ENCODE measurements at regions not wholly inside any gene's neighbourhood (a gene's known extent, or its start where the extent isn't known, plus 50 kb on each side); places are given as distances from the start of the nearest gene placed in this dataset.
"Not testable (repeated sequence)": the region's sequence is repeated elsewhere in the genome, so short reads cannot be mapped to it uniquely, and the experiment has no call there.

DNA sequence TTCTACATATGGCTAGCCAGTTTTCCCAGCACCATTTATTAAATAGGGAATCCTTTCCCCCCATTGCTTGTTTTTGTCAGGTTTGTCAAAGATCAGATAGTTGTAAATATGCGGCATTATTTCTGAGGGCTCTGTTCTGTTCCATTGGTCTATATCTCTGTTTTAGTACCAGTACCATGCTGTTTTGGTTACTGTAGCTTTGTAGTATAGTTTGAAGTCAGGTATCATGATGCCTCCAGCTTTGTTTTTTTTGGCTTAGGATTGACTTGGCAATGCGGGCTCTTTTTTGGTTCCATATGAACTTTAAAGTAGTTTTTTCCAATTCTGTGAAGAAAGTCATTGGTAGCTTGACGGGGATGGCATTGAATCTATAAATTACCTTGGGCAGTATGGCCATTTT, 60.0 kb upstream of the GPC3 start:
- not testable (repeated sequence) for DNase-seq (ENCODE audit: low read depth in 3 of 3)

DNA sequence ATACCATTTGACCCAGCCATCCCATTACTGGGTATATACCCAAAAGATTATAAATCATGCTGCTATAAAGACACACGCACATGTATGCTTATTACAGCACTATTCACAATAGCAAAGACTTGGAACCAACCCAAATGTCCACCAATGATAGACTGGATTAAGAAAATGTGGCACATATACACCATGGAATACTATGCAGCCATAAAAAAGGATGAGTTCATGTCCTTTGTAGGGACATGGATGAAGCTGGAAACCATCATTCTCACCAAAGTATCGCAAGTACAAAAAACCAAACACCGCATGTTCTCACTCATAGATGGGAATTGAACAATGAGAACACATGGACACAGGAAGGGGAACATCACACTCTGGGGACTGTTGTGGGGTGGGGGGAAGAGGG, 81.7 kb upstream of the GPC3 start:
- DNase-seq (ENCODE audit: low read depth in 3 of 3), result not testable (repeated sequence)

DNA sequence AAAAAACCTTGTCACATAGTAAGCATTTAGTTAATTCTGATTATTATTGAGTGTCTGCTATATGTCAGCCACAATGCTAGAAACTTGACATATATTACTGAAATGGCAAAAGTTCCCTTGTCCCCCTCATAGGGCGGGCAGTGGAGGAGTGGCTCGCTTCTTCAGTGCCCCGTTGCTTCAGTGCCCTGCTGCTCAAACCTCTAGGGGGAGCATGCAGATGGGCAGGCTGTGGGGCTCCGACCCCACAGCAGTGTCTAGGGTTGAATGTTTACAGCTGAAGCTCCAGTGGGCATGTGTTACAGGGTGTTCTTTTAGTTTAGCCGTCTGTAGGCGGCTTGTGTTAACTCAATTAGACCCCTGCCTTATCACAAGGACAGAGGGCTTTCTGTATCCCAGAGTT, 86.5 kb upstream of the GPC3 start:
- not testable (repeated sequence) for DNase-seq (ENCODE audit: low read depth in 3 of 3)

DNA sequence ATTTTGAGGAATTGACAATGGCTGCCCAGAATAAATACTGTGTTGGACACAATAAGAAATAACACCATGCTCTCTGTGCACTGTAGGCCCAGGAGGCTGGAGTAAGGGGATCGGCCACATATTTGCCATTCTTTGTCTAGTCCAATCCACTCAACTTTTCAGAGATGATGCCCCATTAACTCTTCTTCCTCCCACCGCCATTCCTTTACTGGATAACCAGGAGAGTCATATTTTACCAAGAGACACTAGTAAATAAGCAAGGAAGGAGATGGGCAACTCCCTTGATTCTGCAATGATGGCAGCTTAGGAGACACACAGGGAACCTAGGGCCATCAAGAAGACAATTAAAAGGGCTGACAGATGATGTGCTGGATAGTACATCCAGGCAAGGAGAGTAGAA, 87.9 kb upstream of the GPC3 start:
- no peak for DNase-seq (ENCODE audit: low read depth in 3 of 3)

DNA sequence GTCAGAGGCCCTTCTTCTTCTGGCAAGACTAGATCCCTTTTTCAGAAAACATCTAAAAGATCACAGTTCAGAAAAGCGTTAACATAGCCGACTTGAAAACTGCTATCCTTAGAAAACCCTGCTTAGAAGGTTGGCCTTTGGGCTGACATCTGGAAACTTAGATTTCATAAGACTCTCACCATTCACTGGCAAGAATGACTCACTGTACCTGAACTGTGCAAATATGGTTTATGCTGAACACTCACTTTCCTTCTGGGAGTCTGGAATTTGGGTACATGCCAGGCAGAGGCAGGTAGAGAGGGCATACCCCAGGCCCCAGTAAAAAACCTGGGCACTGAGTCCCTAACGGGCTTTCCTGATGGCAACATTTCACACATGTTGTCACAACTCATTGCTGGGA, 88.8 kb upstream of the GPC3 start:
- DNase-seq (ENCODE audit: low read depth in 3 of 3), result no peak

DNA sequence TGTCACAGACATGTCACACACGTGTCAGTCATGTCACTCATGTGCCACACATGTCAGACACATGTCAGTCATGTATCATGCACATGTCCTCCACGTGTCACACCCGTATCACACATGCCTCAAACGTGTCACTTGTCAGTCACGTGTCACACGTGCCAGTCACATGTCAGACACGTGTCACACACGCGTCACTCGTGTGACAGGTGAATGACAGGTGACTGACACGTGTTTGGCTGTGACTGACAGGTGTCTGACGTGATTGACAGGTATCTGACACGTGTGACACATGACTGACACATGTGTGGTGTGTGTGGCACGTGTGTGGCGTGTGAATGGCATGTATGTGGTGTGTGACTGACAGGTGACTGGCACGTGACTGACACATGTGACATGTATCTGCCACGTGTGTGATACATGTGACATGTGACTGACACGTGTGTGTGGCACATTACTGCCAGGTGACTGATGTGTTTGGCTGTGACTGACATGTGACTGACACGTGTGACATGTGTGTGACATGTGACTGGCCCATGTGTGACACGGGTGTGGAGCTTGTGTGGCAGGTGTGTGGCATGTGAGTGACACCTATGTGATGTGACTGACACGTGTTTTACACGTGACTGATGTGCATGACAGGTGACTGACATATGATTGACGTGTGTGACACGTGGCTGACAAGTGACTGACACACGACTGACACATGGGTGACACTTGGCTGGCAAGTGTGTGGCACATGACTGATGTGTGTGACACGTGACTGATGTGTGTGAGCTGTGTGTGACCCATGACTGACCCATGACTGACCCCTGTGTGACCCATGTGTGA, 90.7 kb upstream of the GPC3 start:
- no peak for DNase-seq (ENCODE audit: low read depth in 3 of 3)

DNA sequence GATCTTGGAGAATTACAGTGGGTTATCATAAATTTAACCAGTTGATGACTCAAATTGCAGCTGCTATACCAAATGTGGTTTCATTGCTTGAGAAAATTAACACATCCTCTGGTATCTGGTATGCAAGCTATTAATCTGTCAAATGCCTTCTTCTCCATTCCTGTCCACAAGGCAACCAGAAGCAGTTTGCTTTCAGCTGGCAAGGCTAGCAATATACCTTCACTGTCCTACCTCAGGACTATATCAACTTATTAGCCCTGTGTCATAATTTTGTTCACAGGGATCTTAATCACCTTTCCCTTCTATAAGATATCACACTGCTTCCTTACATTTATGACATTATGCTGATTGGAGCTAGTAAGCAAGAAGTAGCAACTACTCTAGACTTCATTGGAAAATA, 110.0 kb upstream of the GPC3 start:
- DNase-seq (ENCODE audit: low read depth in 3 of 3), result no peak

DNA sequence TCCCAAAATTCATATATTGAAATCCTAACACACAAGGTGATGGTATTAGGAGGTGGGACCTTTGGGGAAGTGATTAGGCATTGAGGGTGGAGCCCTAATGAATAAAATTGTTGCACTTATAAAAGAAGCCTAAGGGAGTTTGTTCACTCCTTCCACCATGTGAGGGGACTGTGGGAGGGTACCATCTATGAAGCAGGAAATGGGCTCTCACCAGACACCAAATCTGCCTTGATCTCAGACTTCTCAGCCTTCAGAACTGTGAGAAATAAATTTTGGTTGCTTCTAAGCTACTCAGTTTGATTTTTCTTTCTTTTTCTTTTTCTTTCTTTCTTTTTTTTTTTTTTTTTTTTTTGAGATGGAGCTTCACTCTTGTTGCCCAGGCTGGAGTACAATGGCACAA, 116.2 kb upstream of the GPC3 start:
- no peak for DNase-seq (ENCODE audit: low read depth in 3 of 3)

DNA sequence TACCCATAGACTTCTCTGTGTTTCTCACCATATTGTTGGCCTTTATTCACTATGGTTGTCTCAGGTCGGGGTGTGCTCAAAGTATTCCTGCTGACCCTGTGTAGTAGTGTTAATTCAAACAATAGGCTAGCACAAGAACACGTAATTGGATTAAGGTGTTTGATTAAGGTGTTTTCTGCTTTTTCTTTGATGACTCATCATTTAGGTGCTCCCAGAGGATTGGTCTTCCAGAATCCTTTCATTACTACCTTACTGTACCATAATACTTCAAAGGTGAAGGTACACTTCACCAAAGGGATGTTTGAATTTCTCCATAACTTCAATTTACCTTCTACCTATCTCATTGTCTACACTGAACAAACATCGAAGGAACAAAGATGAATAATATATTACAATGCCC, 121.7 kb upstream of the CCDC160 start:
- DNase-seq (ENCODE audit: low read depth in 3 of 3), result no peak

DNA sequence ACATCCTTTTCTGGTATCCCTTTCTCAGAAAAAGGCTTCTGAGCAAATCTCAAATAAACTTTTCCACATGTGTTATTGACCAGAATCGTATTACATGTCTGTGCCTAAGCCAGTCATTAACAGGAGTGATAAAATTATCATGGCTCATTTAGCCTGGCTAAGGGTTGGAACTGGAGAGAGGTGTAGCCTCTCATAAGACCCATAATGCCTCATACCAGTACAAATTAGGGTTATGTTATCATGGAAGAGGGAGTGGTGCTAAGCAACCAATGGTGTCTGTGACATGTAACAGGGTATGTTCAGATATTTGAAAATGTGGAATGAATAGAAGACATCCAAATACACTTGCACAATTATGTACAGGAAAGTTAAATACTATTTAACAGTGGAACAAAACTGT, 99.6 kb upstream of the CCDC160 start:
- no peak for DNase-seq (ENCODE audit: low read depth in 3 of 3)

DNA sequence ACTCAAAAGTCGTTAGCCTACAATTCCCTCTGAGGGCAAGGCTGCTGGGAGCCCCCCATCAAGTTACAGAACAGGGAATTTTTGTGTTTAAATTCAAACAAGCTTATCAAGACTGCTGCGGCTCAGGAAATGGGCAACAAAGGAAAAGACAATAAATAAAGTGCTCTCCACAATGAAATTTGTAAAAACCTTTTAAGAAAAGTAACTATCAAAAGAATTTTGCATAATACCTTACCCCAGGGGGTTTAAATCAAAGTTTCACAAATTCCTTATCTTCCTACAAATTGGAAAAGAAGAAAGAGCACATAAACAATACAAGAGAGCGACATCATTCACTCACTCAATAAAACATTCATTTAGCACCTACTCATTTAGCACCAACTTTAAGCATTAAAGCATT, 97.9 kb upstream of the CCDC160 start:
- DNase-seq (ENCODE audit: low read depth in 3 of 3), result no peak

DNA sequence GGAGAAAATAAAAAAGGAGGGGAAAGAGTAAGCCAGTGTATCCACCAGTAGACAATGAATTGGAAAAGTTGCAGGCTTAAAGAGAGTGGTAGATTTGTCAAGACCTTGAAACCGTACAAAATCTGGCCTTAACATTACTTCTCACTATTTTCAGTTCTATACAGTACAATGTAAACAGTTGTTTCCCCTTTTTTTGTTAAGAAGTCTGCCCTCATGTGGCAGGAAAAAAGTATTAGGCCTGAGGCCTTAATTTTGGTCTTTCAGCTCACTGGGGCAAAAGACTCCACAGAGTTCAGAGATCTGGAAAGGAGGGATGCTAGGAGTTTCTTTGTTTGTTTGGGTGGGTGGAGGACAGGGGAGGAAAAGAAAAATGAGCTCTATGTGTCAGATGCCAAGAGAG, 92.8 kb upstream of the CCDC160 start:
- no peak for DNase-seq (ENCODE audit: low read depth in 3 of 3)

DNA sequence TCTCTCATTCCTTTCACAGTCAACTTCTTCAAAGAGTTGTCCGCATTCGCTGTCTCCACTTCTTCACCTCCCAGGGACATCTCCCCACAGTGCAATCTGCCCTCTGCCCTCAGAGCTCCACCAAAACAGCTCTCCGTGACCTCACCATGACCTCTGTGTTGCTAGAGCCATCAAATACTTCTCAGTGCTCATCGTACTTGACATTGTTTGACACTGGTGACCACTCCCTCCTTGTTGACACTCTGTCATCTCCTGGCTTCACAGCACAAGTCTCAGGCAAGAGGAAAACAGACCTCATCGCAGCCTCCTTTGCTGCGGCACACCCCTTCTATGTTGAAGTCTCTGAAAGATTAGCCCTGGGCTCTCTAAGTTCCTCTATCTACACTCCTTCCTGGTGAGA, 90.5 kb upstream of the CCDC160 start:
- no peak for DNase-seq (ENCODE audit: low read depth in 3 of 3)

DNA sequence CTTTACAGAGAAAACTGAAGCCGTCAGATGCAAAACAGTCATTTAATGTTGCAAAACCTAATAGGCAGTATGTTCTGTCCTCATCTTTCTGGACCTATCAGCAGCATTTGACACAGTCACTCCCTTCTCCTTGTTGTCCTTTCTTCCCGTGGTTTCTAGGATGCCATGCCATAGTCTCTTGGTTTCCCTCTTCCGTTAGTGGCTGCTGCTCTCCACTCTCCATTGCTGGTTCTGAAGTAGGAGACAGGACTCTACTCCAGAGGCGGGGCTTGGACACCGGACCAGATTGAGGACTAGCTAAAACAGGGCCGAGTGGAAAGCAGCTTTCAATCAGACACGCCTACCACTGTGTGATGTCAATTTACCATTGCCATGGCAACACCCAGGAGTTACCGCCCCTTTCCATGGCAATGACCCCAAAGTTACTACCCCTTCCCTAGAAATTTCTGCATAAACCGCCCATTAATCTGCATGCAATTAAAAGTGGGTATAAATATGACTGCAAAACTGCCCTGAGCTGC, 88.8 kb upstream of the CCDC160 start:
- DNase-seq (ENCODE audit: low read depth in 3 of 3), result no peak

DNA sequence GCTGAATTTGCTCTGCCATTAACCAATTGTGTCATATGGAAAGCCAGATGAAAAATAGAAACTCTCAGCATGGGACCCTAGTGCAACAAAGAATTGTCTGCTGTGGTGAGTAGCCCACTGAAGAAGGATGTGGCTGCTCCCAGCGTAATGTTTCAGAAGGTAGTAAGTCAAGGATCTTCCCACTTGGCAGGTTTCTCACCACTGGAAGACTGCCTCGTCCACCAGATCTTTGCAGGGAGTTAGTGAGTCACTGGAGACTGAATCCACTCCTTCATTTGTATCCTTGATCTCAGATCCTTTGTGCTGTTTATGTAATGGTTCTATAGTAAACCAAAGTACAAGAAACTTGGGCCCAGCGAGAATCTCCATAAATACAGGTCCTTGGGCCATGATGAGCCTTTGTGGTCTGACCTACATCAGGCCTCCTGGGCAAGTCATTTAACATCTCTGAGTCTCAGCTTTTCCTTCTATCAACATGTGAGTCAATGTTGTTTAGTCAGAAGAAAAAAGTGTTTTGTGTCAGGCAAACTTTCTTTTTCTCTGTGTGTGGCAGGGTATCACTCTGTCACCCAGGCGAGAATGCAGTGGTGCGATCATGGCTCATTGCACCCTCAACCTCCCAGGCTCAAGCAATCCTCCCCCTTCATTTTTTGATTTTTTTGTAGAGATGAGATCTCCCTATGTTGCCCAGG, 78.0 kb upstream of the CCDC160 start:
- DNase-seq (ENCODE audit: low read depth in 3 of 3), result no peak

DNA sequence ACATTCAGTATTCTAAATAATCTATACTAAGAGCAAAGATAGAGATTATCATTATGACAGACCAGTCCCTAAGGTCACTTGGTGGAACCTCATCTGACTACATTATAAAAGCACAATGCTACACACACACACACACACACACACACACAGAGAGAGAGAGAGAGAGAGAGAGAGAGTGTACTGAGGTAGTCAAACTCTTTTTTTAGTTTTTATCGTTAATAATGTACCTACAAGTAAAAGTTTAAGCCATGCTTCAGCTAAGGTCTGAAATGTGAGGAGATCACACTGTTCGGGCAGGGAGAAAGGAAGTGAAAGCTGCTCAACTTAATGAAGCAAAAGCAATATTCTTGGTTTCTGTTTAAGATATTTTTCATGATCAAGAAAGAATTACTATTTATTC, 75.8 kb upstream of the CCDC160 start:
- no peak for DNase-seq (ENCODE audit: low read depth in 3 of 3)

DNA sequence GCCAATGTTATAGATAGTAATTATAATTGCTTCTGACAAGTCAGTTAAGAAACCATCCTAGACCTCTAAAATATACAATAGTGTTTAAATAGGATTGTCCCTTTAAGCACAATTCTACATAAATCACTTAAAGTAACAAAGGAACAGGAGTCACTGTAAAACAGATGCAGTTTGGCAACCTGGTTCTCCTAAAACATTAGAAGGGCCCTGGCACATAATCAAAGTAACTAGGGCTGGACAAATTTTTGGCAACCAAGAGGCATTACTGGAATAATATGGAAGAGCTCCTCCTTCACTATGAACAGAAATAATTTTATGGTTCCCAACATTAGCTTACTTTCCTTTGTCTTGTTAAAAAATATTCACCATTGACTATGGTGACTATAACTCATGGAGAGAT, 75.0 kb upstream of the CCDC160 start:
- no peak for DNase-seq (ENCODE audit: low read depth in 3 of 3)

DNA sequence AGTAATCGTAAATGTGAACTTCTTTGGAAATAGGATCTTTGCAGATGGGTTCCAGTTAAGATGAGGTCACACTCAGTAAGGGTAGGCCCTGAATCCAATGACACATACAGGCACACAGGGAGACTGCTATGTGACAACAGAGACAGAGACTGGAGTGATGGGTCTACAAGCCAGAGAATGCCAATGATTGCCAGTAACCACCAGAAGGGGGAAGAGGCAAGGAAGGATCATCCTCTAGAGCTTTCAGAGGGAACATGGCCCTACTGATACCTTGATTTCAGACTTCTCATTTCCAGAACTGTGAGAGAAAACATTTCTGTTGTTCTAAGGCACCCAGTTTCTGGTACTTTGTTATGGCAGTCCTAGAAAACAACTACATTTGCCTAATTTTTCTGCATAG, 73.1 kb upstream of the CCDC160 start:
- no peak for DNase-seq (ENCODE audit: low read depth in 3 of 3)

DNA sequence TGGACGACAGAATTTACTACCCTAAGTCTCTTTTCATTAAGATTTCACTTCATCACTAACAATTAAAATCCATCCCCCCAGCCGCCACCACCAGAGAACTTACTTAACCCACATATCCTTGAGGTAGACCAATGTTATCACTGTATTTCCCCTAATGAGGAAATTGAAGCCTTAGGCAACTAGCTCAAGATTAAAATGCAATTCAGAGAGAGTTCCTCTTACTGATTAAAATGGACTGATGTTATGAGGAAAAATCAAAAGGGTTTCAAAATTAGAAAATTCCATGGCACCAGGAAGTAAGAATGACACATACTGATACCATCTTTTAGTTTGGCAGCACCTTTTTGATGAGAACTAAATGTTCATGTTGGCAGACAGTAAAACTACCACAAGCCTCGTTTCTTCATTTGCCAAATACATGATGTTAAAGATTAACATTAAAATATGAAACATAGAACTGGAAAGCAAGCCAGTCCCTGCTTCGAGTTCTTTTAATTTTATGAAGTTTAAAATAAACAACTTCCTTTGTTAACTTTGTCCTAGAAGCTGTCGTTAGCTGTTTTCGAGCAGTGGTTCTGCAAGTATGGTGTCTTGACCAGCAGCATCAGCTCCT, 69.3 kb upstream of the CCDC160 start:
- no peak for DNase-seq (ENCODE audit: low read depth in 3 of 3)

DNA sequence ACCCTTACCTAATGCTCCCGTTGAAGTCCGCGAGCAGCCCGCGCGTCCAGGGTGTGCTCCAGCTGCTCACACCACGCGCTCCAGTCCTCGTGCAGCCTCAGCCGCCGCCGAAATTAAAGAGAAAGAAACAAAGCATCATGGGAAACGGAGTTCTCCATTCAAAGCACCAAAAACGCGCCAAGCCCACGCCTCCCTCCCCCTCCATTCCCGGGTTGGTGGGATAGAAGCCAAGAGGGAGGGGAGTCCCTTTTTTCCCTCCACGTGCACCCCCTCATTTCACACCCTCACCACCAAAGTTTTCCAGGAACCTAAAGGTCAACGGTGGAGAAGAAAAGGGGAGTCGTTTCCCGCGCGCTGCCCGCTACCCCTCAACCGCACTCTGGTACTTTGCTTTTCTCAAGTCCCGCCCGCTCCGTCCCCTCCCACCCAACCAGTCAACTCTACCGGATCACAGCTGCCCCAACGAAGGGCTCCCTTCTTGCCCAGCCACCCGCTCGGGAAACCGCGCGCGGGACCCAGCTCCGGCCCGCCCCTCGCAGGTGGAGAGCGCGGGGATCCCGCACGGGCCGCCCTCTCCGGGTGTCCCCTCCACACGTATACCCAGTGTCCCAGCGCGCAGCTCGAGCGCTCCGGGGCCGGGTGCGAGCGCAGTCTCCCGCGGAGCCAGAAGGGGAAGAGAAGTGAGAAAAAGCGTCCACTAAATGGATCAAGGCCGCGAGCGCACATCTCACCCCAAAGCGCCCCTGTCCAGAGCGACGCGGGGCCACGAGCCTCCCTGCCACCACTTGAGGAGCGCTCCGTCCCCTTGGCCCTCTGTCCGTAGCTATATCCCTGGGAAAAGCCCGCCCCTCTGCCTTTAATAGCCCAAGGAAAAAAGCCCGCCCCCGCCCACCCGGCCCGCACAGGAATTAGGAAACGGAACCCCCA, 65.1 kb upstream of the CCDC160 start:
- peak in 1 of 3 experiments; percentile 41 for DNase-seq (ENCODE audit: low read depth in 3 of 3)

DNA sequence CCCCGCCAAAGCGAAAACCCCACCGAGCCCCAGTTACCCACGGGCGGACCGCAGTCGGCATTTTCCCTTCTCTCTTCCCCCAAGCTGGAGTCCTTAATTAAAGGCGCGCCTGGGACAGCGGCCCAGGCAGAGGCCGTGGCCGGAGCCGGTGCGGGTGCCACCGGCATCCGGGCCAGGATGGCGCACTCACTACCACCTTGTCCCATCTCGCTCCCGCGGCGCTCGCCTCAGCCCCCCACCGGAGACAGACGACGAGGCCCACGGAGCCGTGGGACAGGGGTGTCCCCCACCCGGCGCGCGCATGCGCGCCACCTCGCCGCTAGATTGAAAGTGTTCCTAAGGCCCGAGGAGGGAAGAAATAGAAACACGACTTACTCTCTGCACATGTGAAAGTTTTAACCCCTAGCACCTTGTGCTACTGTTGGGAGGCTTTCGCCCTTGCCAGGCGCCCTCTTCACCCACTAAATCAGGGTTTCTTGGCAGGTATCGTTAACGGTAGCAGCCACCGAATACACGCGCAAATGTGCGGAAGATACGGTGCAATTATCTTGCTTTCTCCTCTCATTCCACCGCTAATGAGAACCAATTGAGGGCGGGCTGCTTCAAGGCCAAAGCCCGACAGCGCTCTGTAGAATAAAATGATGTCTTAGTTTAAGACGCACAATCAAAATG, 64.3 kb upstream of the CCDC160 start:
- peak in 1 of 3 experiments; percentile 35 for DNase-seq (ENCODE audit: low read depth in 3 of 3)
